HepG2 (cell line): ENCODE measurements at regions not wholly inside any gene's neighbourhood (a gene's known extent, or its start where the extent isn't known, plus 50 kb on each side); places are given as distances from the start of the nearest gene placed in this dataset.

ENCODE experiments used
- ATAC-seq: fragments of 200-7000 bp; cut with Tn5 transposase; 3 replicates; pipeline ENCODE4 v1.9.1; 2020; ENCODE audit warnings: mild to moderate bottlenecking, moderate library complexity
- BruUV-seq: library from RNA; stranded (reverse); fragments of 400-500 nt; replicated peaks from 2 replicates; lab custom pipeline; 2021; lab: Mats Ljungman, UMichigan
- CTCF ChIA-PET: fragments of 300-600 bp; formaldehyde crosslinking; extraction: SDS; loops from one replicate; lab custom pipeline; 2021; ENCODE audit warnings: low total read pairs, inconsistent platforms, low intra/inter-chr PET ratio; lab: Yijun Ruan, JAX
- POLR2A ChIA-PET: fragments of 350-600 bp; sonication (Branson Sonifier 250); formaldehyde crosslinking; loops from one replicate; lab custom pipeline; 2020; ENCODE audit warnings: antibody characterized with exemption, inconsistent platforms; lab: Yijun Ruan, JAX
- DNase-seq: peaks from one replicate; pipeline ENCODE4 v3.0.0-alpha.2; 2015; ENCODE audit warnings: low spot score
- FAIRE-seq: peaks from 3 replicates; lab custom pipeline; 2011; peaks lifted over from hg19 to GRCh38; lab: Jason Lieb, UNC
- H2AFZ ChIP-seq: one replicate; pipeline ENCODE4 v1.6.1; 2011; ENCODE audit warnings: low read length, inconsistent platforms
- H3K27ac ChIP-seq: fragments of 300-600 bp; 3 replicates; pipeline ENCODE4 v1.8.0; 2011; ENCODE audit warnings: mixed run types, mild to moderate bottlenecking, mixed read lengths, low read length, inconsistent platforms; ENCODE audit not compliant: insufficient read depth; ENCODE audit errors: extremely low read length
- H3K27me3 ChIP-seq, 2 experiments: fragments of 200-600 bp in 1 of 2; 2 replicates in 1 of 2; 3 replicates in 1 of 2; pipeline versions ENCODE4 v1.6.0 to v1.8.0; 2011; ENCODE audit warnings: low read length in 2 of 2, mild to moderate bottlenecking in 2 of 2, moderate library complexity in 2 of 2, inconsistent platforms in 1 of 2; ENCODE audit not compliant: insufficient read depth in 2 of 2, control insufficient read depth in 1 of 2
- H3K36me3 ChIP-seq, 2 experiments: fragments of 200-600 bp in 1 of 2; replicated peaks in 1 of 2; 2 replicates in 1 of 2; 3 replicates in 1 of 2; pipeline versions ENCODE4 v1.5.1 to v1.8.0; 2011; ENCODE audit warnings: low read length in 2 of 2, inconsistent platforms in 1 of 2; ENCODE audit not compliant: insufficient read depth in 2 of 2, control insufficient read depth in 1 of 2
- H3K4me1 ChIP-seq: 2 replicates; pipeline ENCODE4 v1.5.1; 2012; ENCODE audit warnings: low read length, inconsistent platforms; ENCODE audit not compliant: insufficient read depth
- H3K4me2 ChIP-seq: 2 replicates; pipeline ENCODE4 v1.6.0; 2011; ENCODE audit warnings: low read depth, low read length, inconsistent platforms
- H3K4me3 ChIP-seq, 3 experiments: fragments of 200-600 bp in 1 of 3; sonication (generic), shearing (Covaris generic) in 1 of 3; replicated peaks in 1 of 3; 2 replicates each; pipeline ENCODE4 v1.5.1; 2011 to 2016; ENCODE audit warnings: low read length in 3 of 3, inconsistent platforms in 2 of 3, low read depth in 2 of 3, mild to moderate bottlenecking in 2 of 3, control low read depth in 1 of 3, mixed read lengths in 1 of 3; ENCODE audit not compliant: insufficient read depth in 1 of 3
- H3K79me2 ChIP-seq: one replicate; pipeline ENCODE4 v1.6.1; 2011; ENCODE audit warnings: low read length, inconsistent platforms; ENCODE audit not compliant: insufficient read depth
- H3K9ac ChIP-seq: 2 replicates; pipeline ENCODE4 v1.6.0; 2011; ENCODE audit warnings: mild to moderate bottlenecking, low read depth, low read length, inconsistent platforms; ENCODE audit not compliant: insufficient read depth
- H3K9me3 ChIP-seq: 2 replicates; pipeline ENCODE4 v1.5.1; 2012; ENCODE audit warnings: mild to moderate bottlenecking, low read length
- H4K20me1 ChIP-seq: 2 replicates; pipeline ENCODE4 v1.6.0; 2011; ENCODE audit warnings: inconsistent platforms, mild to moderate bottlenecking, low read length, moderate library complexity; ENCODE audit not compliant: insufficient read depth
- ETV5 ChIP-seq: IDR thresholded peaks from 2 replicates; pipeline ENCODE4 v1.6.1; 2018; ENCODE audit warnings: missing biosample characterization, missing genetic modification reagents, inconsistent platforms, borderline replicate concordance
- EZH2 ChIP-seq: conservative IDR thresholded peaks from 2 replicates; pipeline ENCODE4 v1.6.1; 2012; ENCODE audit warnings: mild to moderate bottlenecking, low read depth, low read length, moderate library complexity
- FOXK1 ChIP-seq: sonication (generic); formaldehyde crosslinking; IDR thresholded peaks from 2 replicates; pipeline ENCODE4 v1.4.0; 2020; ENCODE audit warnings: low read depth, missing genetic modification reagents, borderline replicate concordance
- SETDB1 ChIP-seq: sonication (generic); formaldehyde crosslinking; IDR thresholded peaks from 2 replicates; pipeline ENCODE4 v1.5.1; 2020; ENCODE audit warnings: missing genetic modification reagents, mild to moderate bottlenecking, borderline replicate concordance
- SNAPC2 ChIP-seq: sonication (generic); formaldehyde crosslinking; IDR thresholded peaks from 2 replicates; pipeline ENCODE4 v1.8.1; 2022; ENCODE audit warnings: mild to moderate bottlenecking, missing genetic modification reagents
- SRSF1 ChIP-seq: fragments of 200-400 bp; formaldehyde crosslinking; optimal IDR thresholded peaks from 2 replicates; pipeline ENCODE3; 2017; ENCODE audit warnings: mild to moderate bottlenecking, low read depth, low read length, moderate library complexity
- STAT5B ChIP-seq: sonication (generic); formaldehyde crosslinking; IDR thresholded peaks from 2 replicates; pipeline ENCODE4 v1.4.0; 2020; ENCODE audit warnings: missing genetic modification reagents
- ZNF326 ChIP-seq: sonication (generic); formaldehyde crosslinking; IDR thresholded peaks from 2 replicates; pipeline ENCODE4 v1.4.0; 2020; ENCODE audit warnings: missing genetic modification reagents, borderline replicate concordance
- ZNF549 ChIP-seq: sonication (generic); formaldehyde crosslinking; IDR thresholded peaks from 2 replicates; pipeline ENCODE4 v1.5.0; 2020; ENCODE audit warnings: missing genetic modification reagents
- ZNF605 ChIP-seq: sonication (generic); formaldehyde crosslinking; IDR thresholded peaks from 2 replicates; pipeline ENCODE4 v1.8.0; 2022; ENCODE audit warnings: mild to moderate bottlenecking, missing genetic modification reagents
- ZNF724P ChIP-seq: sonication (generic); formaldehyde crosslinking; IDR thresholded peaks from 2 replicates; pipeline ENCODE4 v1.8.0; 2022; ENCODE audit warnings: missing genetic modification reagents, borderline replicate concordance
- ZNF891 ChIP-seq: sonication (generic); formaldehyde crosslinking; IDR thresholded peaks from 2 replicates; pipeline ENCODE4 v1.5.0; 2020; ENCODE audit warnings: mild to moderate bottlenecking, missing genetic modification reagents
- ZSCAN20 ChIP-seq: sonication (generic); formaldehyde crosslinking; IDR thresholded peaks from 2 replicates; pipeline ENCODE4 v1.4.0; 2020; ENCODE audit warnings: missing genetic modification reagents, mild to moderate bottlenecking, borderline replicate concordance
- ZSCAN29 ChIP-seq: sonication (generic); formaldehyde crosslinking; conservative IDR thresholded peaks from 2 replicates; pipeline ENCODE4 v1.4.0; 2020; ENCODE audit warnings: mild to moderate bottlenecking, missing genetic modification reagents
- WGBS: methylation state at CpG from one replicate; pipeline ENCODE4 v1.1.6; 2017; ENCODE audit warnings: low lambda C conversion rate; 5-methylcytosine and 5-hydroxymethylcytosine counted together
- in situ Hi-C: cut with HindIII; loops from 2 replicates; pipeline ENCODE4 v1.10.0; 2017; ENCODE audit warnings: low pct_unique_long_range_greater_than_20kb; ENCODE audit not compliant: extremely low pct_ligation_motif_present
- intact Hi-C: fragments of 100-400 bp; cut with micrococcal nuclease; formaldehyde crosslinking; loops from one replicate; pipeline ENCODE4 v1.10.0; 2022; ENCODE audit not compliant: unreplicated experiment
- TF ChIP-seq, protein P1 (sequence below): sonication (generic); formaldehyde crosslinking; IDR thresholded peaks from 2 replicates; pipeline ENCODE4 v1.5.0; 2020; ENCODE audit warnings: missing genetic modification reagents, mild to moderate bottlenecking, borderline replicate concordance

DNA sequence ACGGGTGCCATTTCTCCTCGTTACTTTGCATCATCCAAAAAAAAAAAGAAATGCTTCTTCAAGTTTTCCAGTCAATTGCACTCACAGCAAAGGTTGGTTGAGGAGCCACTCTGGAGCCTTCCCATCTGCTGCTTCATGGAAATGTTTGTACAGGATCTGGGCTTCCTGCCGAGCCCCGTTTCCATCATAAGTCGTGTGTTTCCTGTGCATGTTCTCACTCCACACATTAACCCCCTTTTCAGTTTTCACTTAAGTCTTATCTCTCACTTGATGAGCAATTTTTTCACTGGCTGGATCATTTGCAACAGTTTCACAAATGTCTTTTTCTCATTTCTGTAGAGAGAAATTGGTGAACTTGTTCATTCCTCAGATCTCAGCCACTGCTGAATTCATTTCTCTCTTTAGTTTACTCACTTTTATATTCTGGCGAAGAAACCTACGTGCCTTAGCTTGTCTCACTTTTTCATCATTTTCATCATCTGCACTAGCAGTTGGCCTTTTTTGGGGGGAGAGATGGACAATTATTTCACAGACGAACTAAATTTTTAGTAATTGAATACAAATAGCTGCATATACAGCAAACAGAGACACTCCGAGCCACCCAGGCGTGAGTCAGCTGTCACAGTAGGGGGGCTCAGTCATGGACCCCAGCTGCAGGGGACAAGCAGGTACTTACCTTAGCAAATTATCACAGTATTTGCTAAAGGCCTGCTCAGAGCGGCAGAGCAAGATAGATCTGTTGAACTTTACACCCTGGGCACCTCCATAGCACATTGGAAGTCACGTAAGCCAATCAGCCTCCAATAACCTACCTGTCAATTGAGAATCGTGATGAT, 750.8 kb upstream of the ID2 start:
- Histone ChIP-seq H2AFZ (no peak overlapping the region), H3K36me3 (no peaks in the 10 kb centered on the region), H3K27me3 (no peaks in the 10 kb centered on the region), H3K4me1 (no peaks in the 10 kb centered on the region), H3K4me3 (no peak overlapping the region), H3K9me3 (no peaks in the 10 kb centered on the region), H3K4me2 (no peak overlapping the region), H3K27ac (no peak overlapping the region), H3K79me2 (no peaks in the 10 kb centered on the region), H4K20me1 (no peaks in the 10 kb centered on the region), H3K9ac (no peak overlapping the region)
- POLR2A ChIA-PET = no interaction called here
- 49% methylated on average over 13 of the region's 13 CpGs for WGBS
- CTCF ChIA-PET = no interaction called here
- TF ChIP-seq ZSCAN20 (CRISPR knock-in tag) (no peak), STAT5B (CRISPR knock-in tag) (no peak), ETV5 (no peak)
- no TSS peak for BruUV-seq
- intact Hi-C loops = no loop called here
- DNase-seq (no peak), FAIRE-seq (no peak), ATAC-seq (no peak)
- in situ Hi-C loops = no loop called here

DNA sequence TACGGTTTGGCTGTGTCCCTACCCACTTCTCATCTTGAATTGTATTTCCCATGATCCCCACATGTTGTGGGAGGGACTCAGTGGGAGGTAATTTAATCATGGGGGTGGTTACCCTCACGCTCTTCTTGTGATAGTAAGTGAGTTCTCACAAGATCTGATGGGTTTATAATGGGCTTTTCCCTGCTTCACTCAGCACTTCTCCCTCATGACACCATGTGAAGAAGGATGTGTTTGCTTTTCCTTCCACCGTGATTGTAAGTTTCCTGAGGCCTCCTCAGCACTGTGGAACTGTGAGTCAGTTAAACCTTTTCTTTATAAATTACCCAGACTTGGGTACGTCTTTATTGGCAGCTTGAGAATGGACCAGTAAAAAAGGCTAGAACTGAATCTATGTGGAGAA, 750.0 kb upstream of the ID2 start:
- Histone ChIP-seq H3K79me2 (no peaks in the 10 kb centered on the region), H3K27ac (no peak overlapping the region), H2AFZ (no peak overlapping the region), H3K4me2 (no peak overlapping the region), H3K36me3 (no peaks in the 10 kb centered on the region), H3K4me1 (no peaks in the 10 kb centered on the region), H3K9ac (no peak overlapping the region), H4K20me1 (no peaks in the 10 kb centered on the region), H3K9me3 (no peaks in the 10 kb centered on the region), H3K27me3 (no peaks in the 10 kb centered on the region), H3K4me3 (no peak overlapping the region)
- no peak for TF ChIP-seq ZSCAN29 (CRISPR knock-in tag)
- TF ChIP-seq EZH2 = no peak
- TF ChIP-seq FOXK1 (CRISPR knock-in tag) = no peak
- TF ChIP-seq ZNF724P = no peak
- no peak for TF ChIP-seq ZNF605 (CRISPR knock-in tag)
- TF ChIP-seq SNAPC2 (CRISPR knock-in tag) = no peak
- TF ChIP-seq ZNF326 = no peak
- no peak for TF ChIP-seq SETDB1 (CRISPR knock-in tag)
- TF ChIP-seq ZNF891 (CRISPR knock-in tag) = no peak
- no peak for TF ChIP-seq SRSF1
- TF ChIP-seq, protein P1, sequence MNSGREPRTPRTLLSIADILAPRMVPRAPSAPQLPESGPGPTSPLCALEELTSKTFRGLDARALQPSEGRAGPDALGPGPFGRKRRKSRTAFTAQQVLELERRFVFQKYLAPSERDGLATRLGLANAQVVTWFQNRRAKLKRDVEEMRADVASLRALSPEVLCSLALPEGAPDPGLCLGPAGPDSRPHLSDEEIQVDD (CRISPR knock-in tag) = no peak
- TF ChIP-seq ZNF549 (CRISPR knock-in tag) = no peak
- no peak for DNase-seq
- 32% methylated on average over 4 of the region's 4 CpGs for WGBS
- ATAC-seq = no peak
- intact Hi-C loops (no loop called here), in situ Hi-C loops (no loop called here)
- BruUV-seq = no TSS peak
- ChIA-PET CTCF (no interaction called here), POLR2A (no interaction called here)
- no peak for FAIRE-seq
